MM.1S (cell line): ENCODE measurements at regions not wholly inside any gene's neighbourhood (a gene's known extent, or its start where the extent isn't known, plus 50 kb on each side); places are given as distances from the start of the nearest gene placed in this dataset.

ENCODE experiments used
- DNase-seq: peaks from one replicate; pipeline ENCODE4 v3.0.0-alpha.2; 2015
- H2AFZ ChIP-seq: fragments of 300-600 bp; sonication (generic); 2 replicates; pipeline ENCODE4 v1.6.0; 2016; ENCODE audit warnings: antibody characterized with exemption, low read length
- H3F3A ChIP-seq: fragments of 300-600 bp; sonication (generic); 2 replicates; pipeline ENCODE4 v1.6.1; 2016; ENCODE audit warnings: mild to moderate bottlenecking, antibody characterized with exemption, low read length, moderate library complexity, mixed read lengths; ENCODE audit not compliant: insufficient read depth
- H3K27ac ChIP-seq: fragments of 300-600 bp; sonication (generic); 2 replicates; pipeline ENCODE4 v1.5.1; 2016; ENCODE audit warnings: mild to moderate bottlenecking, low read length
- H3K27me3 ChIP-seq: fragments of 300-600 bp; sonication (generic); replicated peaks from 2 replicates; pipeline ENCODE4 v1.6.0; 2016; ENCODE audit warnings: low read length; ENCODE audit not compliant: insufficient read depth
- H3K36me3 ChIP-seq: fragments of 300-600 bp; sonication (generic); replicated peaks from 2 replicates; pipeline ENCODE4 v1.6.1; 2016; ENCODE audit warnings: mild to moderate bottlenecking, low read length, mixed read lengths; ENCODE audit not compliant: insufficient read depth
- H3K4me1 ChIP-seq: fragments of 300-600 bp; sonication (generic); 2 replicates; pipeline ENCODE4 v1.6.1; 2016; ENCODE audit warnings: low read length, mixed read lengths
- H3K4me2 ChIP-seq: fragments of 300-600 bp; sonication (generic); 2 replicates; pipeline ENCODE4 v1.6.0; 2016; ENCODE audit warnings: low read depth, low read length
- H3K4me3 ChIP-seq: fragments of 300-600 bp; sonication (generic); 2 replicates; pipeline ENCODE4 v1.5.1; 2016; ENCODE audit warnings: low read length, mixed read lengths
- H3K79me2 ChIP-seq: fragments of 300-600 bp; sonication (generic); 2 replicates; pipeline ENCODE4 v1.6.1; 2016; ENCODE audit warnings: mixed run types, low read length, mixed read lengths
- H3K9ac ChIP-seq: fragments of 300-600 bp; sonication (generic); 2 replicates; pipeline ENCODE4 v1.6.1; 2016; ENCODE audit warnings: low read length, mixed read lengths
- H3K9me2 ChIP-seq: fragments of 300-600 bp; sonication (generic); replicated peaks from 2 replicates; pipeline ENCODE4 v1.6.1; 2016; ENCODE audit warnings: mild to moderate bottlenecking, low read length, mixed read lengths; ENCODE audit not compliant: insufficient read depth
- H3K9me3 ChIP-seq: fragments of 300-600 bp; sonication (generic); replicated peaks from 2 replicates; pipeline ENCODE4 v1.6.1; 2016; ENCODE audit warnings: mild to moderate bottlenecking, low read length, mixed read lengths; ENCODE audit not compliant: insufficient read depth
- H4K20me1 ChIP-seq: fragments of 300-600 bp; sonication (generic); 2 replicates; pipeline ENCODE4 v1.6.1; 2016; ENCODE audit warnings: mild to moderate bottlenecking, low read length, moderate library complexity, mixed read lengths; ENCODE audit not compliant: insufficient read depth
- EZH2 ChIP-seq: fragments of 300-600 bp; sonication (generic); optimal IDR thresholded peaks from 2 replicates; pipeline ENCODE3; 2017; ENCODE audit warnings: low read depth, mild to moderate bottlenecking, antibody characterized with exemption, low read length, mixed read lengths
- EZH2phosphoT487 ChIP-seq: fragments of 300-600 bp; sonication (generic); IDR thresholded peaks from 2 replicates; pipeline ENCODE4 v1.6.1; 2018; ENCODE audit warnings: antibody characterized with exemption, low read length
- TF ChIP-seq, protein P1 (sequence below): fragments of 300-600 bp; sonication (generic); IDR thresholded peaks from 2 replicates; pipeline ENCODE4 v1.5.1; 2016; ENCODE audit warnings: antibody characterized with exemption, low read length, mixed read lengths

DNA sequence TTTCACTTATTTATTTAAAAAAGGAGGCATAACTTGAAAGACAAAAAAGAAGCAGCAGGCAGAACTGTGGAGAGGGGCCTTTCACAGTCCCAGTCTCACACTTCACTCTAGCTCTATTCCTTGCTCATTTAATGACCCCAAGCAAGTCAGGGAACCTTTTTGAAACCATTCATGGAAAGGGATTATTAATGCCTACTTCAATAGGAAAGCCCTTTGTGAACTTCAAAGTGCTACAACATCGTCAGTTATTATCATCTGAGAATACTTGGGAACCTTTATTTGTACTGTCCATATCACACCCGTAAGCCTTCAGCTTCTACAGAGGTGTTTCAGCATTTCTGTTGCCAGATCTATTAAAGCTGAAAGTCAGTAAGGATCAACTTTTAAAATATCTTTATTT, 320.2 kb downstream of the TMEM161B start:
- no peak for TF ChIP-seq EZH2
- TF ChIP-seq, protein P1, sequence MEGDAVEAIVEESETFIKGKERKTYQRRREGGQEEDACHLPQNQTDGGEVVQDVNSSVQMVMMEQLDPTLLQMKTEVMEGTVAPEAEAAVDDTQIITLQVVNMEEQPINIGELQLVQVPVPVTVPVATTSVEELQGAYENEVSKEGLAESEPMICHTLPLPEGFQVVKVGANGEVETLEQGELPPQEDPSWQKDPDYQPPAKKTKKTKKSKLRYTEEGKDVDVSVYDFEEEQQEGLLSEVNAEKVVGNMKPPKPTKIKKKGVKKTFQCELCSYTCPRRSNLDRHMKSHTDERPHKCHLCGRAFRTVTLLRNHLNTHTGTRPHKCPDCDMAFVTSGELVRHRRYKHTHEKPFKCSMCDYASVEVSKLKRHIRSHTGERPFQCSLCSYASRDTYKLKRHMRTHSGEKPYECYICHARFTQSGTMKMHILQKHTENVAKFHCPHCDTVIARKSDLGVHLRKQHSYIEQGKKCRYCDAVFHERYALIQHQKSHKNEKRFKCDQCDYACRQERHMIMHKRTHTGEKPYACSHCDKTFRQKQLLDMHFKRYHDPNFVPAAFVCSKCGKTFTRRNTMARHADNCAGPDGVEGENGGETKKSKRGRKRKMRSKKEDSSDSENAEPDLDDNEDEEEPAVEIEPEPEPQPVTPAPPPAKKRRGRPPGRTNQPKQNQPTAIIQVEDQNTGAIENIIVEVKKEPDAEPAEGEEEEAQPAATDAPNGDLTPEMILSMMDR: no peak
- TF ChIP-seq EZH2phosphoT487: no peak
- Histone ChIP-seq H4K20me1 (no peaks in the 10 kb centered on the region), H3K9ac (no peak overlapping the region), H3K27me3 (no peaks in the 10 kb centered on the region), H3K9me2 (no peaks in the 10 kb centered on the region), H3K79me2 (no peaks in the 10 kb centered on the region), H3K27ac (no peak overlapping the region), H3K4me2 (no peak overlapping the region), H3K9me3 (no peaks in the 10 kb centered on the region), H3K4me3 (no peak overlapping the region), H2AFZ (no peak overlapping the region), H3K36me3 (no peaks in the 10 kb centered on the region), H3F3A (no peaks in the 10 kb centered on the region), H3K4me1 (no peaks in the 10 kb centered on the region)
- DNase-seq: no peak

DNA sequence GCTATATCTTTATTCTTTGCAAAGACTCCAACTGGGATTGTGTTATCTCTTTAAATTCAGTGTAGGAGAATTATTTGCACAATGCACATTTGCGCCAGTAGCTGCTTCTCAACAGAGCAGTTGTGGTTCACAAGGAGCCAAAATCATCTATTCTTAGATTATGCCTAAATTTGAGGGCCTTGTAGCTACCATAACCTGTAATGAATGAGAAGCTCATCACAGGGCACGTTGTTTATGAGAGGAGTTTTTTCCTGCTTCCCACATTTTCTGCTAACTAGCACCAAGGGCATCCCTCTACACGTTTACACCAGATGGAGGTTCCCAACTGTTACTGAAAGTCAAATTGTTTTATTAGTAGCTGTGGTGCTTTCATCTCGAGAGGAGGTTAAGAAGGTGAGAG, 322.4 kb downstream of the TMEM161B start:
- Histone ChIP-seq H3K27me3 (no peaks in the 10 kb centered on the region), H3K4me3 (no peak overlapping the region), H2AFZ (no peak overlapping the region), H3K9ac (no peak overlapping the region), H3K4me2 (no peak overlapping the region), H3K27ac (no peak overlapping the region), H3K9me2 (no peaks in the 10 kb centered on the region), H3K79me2 (no peaks in the 10 kb centered on the region), H3K4me1 (no peaks in the 10 kb centered on the region), H3K36me3 (no peaks in the 10 kb centered on the region), H3K9me3 (no peaks in the 10 kb centered on the region), H3F3A (no peaks in the 10 kb centered on the region), H4K20me1 (no peaks in the 10 kb centered on the region)
- no peak for DNase-seq
- TF ChIP-seq, protein P1: no peak

DNA sequence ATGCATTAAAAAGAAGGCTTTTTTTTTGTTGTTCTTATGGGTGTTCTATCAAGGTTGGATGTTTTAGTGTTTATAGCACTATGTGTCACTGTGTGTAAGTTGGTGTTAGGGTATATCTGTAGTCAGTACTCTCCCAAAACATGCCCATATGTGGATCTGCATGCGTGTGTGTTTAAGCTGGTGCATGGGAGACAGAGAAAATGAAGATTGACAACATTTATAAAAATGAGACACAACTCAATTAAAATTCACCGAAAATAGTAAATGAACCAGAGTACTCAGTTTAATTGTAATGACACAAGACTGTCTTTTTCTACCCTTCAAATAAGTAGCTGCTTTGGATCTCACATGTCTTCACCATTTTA, 323.4 kb downstream of the TMEM161B start:
- no peak overlapping the region for H3K9ac ChIP-seq
- no peaks in the 10 kb centered on the region for H3K36me3 ChIP-seq
- H3K4me1 ChIP-seq: no peaks in the 10 kb centered on the region
- DNase-seq: no peak
- H3K27ac ChIP-seq: no peak overlapping the region
- H2AFZ ChIP-seq: no peak overlapping the region
- H3K4me3 ChIP-seq: no peak overlapping the region
- H3K79me2 ChIP-seq: no peaks in the 10 kb centered on the region
- H3K9me3 ChIP-seq: no peaks in the 10 kb centered on the region
- no peaks in the 10 kb centered on the region for H4K20me1 ChIP-seq
- no peak overlapping the region for H3K4me2 ChIP-seq
- H3K27me3 ChIP-seq: no peaks in the 10 kb centered on the region
- no peaks in the 10 kb centered on the region for H3K9me2 ChIP-seq
- TF ChIP-seq, protein P1: no peak
- TF ChIP-seq EZH2phosphoT487 (no peak), EZH2 (no peak)
- H3F3A ChIP-seq: no peaks in the 10 kb centered on the region
